SK-N-MC (cell line): ENCODE measurements at regions not wholly inside any gene's neighbourhood (a gene's known extent, or its start where the extent isn't known, plus 50 kb on each side); places are given as distances from the start of the nearest gene placed in this dataset.

Source experiments
- EZH2 ChIP-seq: fragments of 200-600 bp; sonication (generic); IDR thresholded peaks from one replicate; pipeline ENCODE4 v1.6.1; 2017; ENCODE audit warnings: antibody characterized with exemption
- FOXP2 ChIP-seq: optimal IDR thresholded peaks from 2 replicates; pipeline ENCODE3; 2011; ENCODE audit warnings: mild to moderate bottlenecking, moderate library complexity; ENCODE audit not compliant: insufficient read depth; ENCODE audit errors: extremely low read length, control extremely low read depth
- POLR2AphosphoS5 ChIP-seq: IDR thresholded peaks from 2 replicates; pipeline ENCODE4 v1.6.1; 2012; ENCODE audit warnings: mild to moderate bottlenecking, low read depth, low read length, borderline replicate concordance

DNA sequence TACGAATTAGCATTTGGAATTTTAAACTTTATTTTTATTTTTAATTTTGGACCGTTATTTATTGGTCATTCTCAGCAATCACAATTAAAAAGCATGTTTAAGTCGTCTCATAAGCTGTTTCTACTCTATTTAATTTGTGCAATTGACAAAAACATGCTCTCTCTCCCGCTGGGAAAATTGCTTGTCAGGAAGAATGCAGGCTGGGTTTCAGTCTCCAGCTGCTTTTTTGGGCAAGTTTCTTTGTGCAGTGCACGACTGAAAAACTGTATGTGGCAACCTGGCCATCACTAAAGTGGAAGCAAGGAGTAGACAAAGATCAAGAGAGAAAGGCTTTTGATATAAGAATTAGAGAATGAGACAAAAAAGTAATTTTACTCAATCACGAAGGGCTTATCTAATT, 941.5 kb upstream of the MDGA2 start:
- TF ChIP-seq EZH2 (no peak), POLR2AphosphoS5 (no peak), FOXP2 (no peak)
